Mesenchymal stem cell (in vitro differentiated cells and primary cell): ENCODE measurements at regions not wholly inside any gene's neighbourhood (a gene's known extent, or its start where the extent isn't known, plus 50 kb on each side); places are given as distances from the start of the nearest gene placed in this dataset.

ENCODE experiments used
- DNase-seq: peaks from one replicate; pipeline ENCODE4 v3.0.0-alpha.2; 2013
- H2AFZ ChIP-seq: one replicate; pipeline ENCODE4 v1.6.1; 2013; ENCODE audit warnings: low read depth, mild to moderate bottlenecking, control low read depth, inconsistent platforms, low read length, moderate library complexity
- H2AK5ac ChIP-seq: 2 replicates; pipeline ENCODE4 v1.6.1; 2013; ENCODE audit warnings: low read length, moderate library complexity, mild to moderate bottlenecking, inconsistent platforms; ENCODE audit not compliant: severe bottlenecking
- H2BK120ac ChIP-seq: one replicate; pipeline ENCODE4 v1.6.1; 2013; ENCODE audit warnings: low read depth, mild to moderate bottlenecking, inconsistent platforms, low read length, moderate library complexity
- H2BK12ac ChIP-seq, 2 experiments: one replicate each; pipeline ENCODE4 v1.6.1; 2013; ENCODE audit warnings: inconsistent platforms in 2 of 2, low read length in 2 of 2, mild to moderate bottlenecking in 2 of 2, moderate library complexity in 2 of 2, control low read depth in 1 of 2
- H2BK15ac ChIP-seq: one replicate; pipeline ENCODE4 v1.6.1; 2013; ENCODE audit warnings: mild to moderate bottlenecking, low read depth, inconsistent platforms; ENCODE audit not compliant: poor library complexity, severe bottlenecking
- H2BK5ac ChIP-seq: 2 replicates; pipeline ENCODE4 v1.6.1; 2013; ENCODE audit warnings: low read depth, mild to moderate bottlenecking, low read length, control low read depth, inconsistent platforms; ENCODE audit not compliant: poor library complexity, severe bottlenecking
- H3K14ac ChIP-seq, 2 experiments: one replicate each; pipeline ENCODE4 v1.6.1; 2013; ENCODE audit warnings: inconsistent platforms in 2 of 2, low read length in 2 of 2, control low read depth in 1 of 2, mild to moderate bottlenecking in 1 of 2, moderate library complexity in 1 of 2
- H3K18ac ChIP-seq, 2 experiments: one replicate each; pipeline ENCODE4 v1.6.1; 2013; ENCODE audit warnings: inconsistent platforms in 2 of 2, low read length in 2 of 2, control low read depth in 1 of 2, low read depth in 1 of 2, mild to moderate bottlenecking in 1 of 2
- H3K23ac ChIP-seq, 2 experiments: one replicate each; pipeline ENCODE4 v1.6.1; 2013; ENCODE audit warnings: inconsistent platforms in 2 of 2, low read length in 2 of 2, mild to moderate bottlenecking in 2 of 2, moderate library complexity in 2 of 2, control low read depth in 1 of 2
- H3K27ac ChIP-seq: 2 replicates; pipeline ENCODE4 v1.5.1; 2013; ENCODE audit warnings: mild to moderate bottlenecking, moderate library complexity, low read length, control low read depth, inconsistent platforms; ENCODE audit not compliant: poor library complexity, severe bottlenecking
- H3K27me3 ChIP-seq, 2 experiments: 2 replicates each; pipeline versions ENCODE4 v1.6.1 to v1.7.0; 2013; ENCODE audit warnings: low read length in 2 of 2, mild to moderate bottlenecking in 2 of 2, moderate library complexity in 2 of 2, control low read depth in 1 of 2, inconsistent platforms in 1 of 2; ENCODE audit not compliant: control insufficient read depth in 1 of 2, insufficient read depth in 1 of 2
- H3K36me3 ChIP-seq, 2 experiments: 2 replicates each; pipeline versions ENCODE4 v1.6.1 to v1.7.0; 2013; ENCODE audit warnings: low read length in 2 of 2, control low read depth in 1 of 2, inconsistent platforms in 1 of 2, low read depth in 1 of 2, mild to moderate bottlenecking in 1 of 2; ENCODE audit not compliant: insufficient read depth in 2 of 2, control insufficient read depth in 1 of 2
- H3K4ac ChIP-seq, 2 experiments: one replicate each; pipeline ENCODE4 v1.6.1; 2013; ENCODE audit warnings: inconsistent platforms in 2 of 2, low read length in 2 of 2, mild to moderate bottlenecking in 2 of 2, moderate library complexity in 2 of 2, control low read depth in 1 of 2, low read depth in 1 of 2
- H3K4me1 ChIP-seq: 2 replicates; pipeline ENCODE4 v1.6.1; 2013; ENCODE audit warnings: low read depth, low read length, control low read depth; ENCODE audit not compliant: control insufficient read depth, insufficient read depth
- H3K4me2 ChIP-seq: 2 replicates; pipeline ENCODE4 v1.6.1; 2013; ENCODE audit warnings: low read length, mild to moderate bottlenecking, inconsistent platforms; ENCODE audit not compliant: poor library complexity, severe bottlenecking
- H3K4me3 ChIP-seq, 2 experiments: 2 replicates each; pipeline versions ENCODE4 v1.5.1 to v1.7.0; 2013; ENCODE audit warnings: low read length in 2 of 2, mild to moderate bottlenecking in 2 of 2, control low read depth in 1 of 2, low read depth in 1 of 2; ENCODE audit not compliant: insufficient read depth in 1 of 2
- H3K79me1 ChIP-seq: replicated peaks from 2 replicates; pipeline ENCODE4 v1.6.1; 2013; ENCODE audit warnings: mild to moderate bottlenecking, control low read depth, low read length, inconsistent platforms; ENCODE audit not compliant: poor library complexity, severe bottlenecking
- H3K9ac ChIP-seq: 2 replicates; pipeline ENCODE4 v1.7.0; 2013; ENCODE audit warnings: mild to moderate bottlenecking, low read length, moderate library complexity
- H3K9me3 ChIP-seq: 2 replicates; pipeline ENCODE4 v1.7.0; 2013; ENCODE audit warnings: mild to moderate bottlenecking, low read length; ENCODE audit not compliant: control insufficient read depth
- H4K8ac ChIP-seq: one replicate; pipeline ENCODE4 v1.6.1; 2013; ENCODE audit warnings: inconsistent platforms, mild to moderate bottlenecking, low read length, moderate library complexity
- H4K91ac ChIP-seq: one replicate; pipeline ENCODE4 v1.6.1; 2013; ENCODE audit warnings: mild to moderate bottlenecking, low read length, inconsistent platforms
- WGBS: methylation state at CpG from one replicate; pipeline ENCODE4 v1.1.7; 2013; ENCODE audit warnings: mixed read lengths; 5-methylcytosine and 5-hydroxymethylcytosine counted together

DNA sequence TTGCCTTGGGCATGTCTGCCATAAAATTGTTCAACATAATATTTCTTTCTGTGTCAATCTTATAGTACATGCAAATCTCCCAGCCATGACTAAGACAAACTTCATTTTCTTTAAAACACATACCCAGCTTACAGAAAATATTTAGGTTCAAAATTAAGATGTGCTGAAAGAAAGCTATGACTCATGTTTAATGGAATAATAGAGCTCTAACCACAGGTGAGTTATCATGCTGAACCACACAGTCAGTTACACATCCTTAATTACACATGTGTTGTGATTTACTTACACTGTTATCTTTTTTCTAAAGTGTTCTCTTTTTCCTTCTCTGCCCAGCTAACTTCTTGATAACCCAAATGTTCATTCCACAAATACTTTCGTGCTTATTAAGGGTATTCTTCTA, 1831.2 kb downstream of the OLFM4 start:
- Histone ChIP-seq H2BK5ac (no peak overlapping the region), H3K4me3 (no peak overlapping the region), H3K79me1 (no peaks in the 10 kb centered on the region), H3K4ac (no peak overlapping the region), H3K4me2 (no peak overlapping the region), H3K14ac (no peak overlapping the region), H4K8ac (no peak overlapping the region), H3K27ac (no peak overlapping the region), H3K23ac (no peak overlapping the region), H3K36me3 (no peaks in the 10 kb centered on the region), H3K27me3 (no peaks in the 10 kb centered on the region), H3K4me1 (no peaks in the 10 kb centered on the region), H2AK5ac (no peak overlapping the region), H2BK15ac (no peak overlapping the region), H3K9ac (no peak overlapping the region), H2BK12ac (no peak overlapping the region), H2BK120ac (no peak overlapping the region), H3K9me3 (peaks cover 13% of the 10 kb centered on the region), H4K91ac (no peak overlapping the region), H2AFZ (no peak overlapping the region), H3K18ac (no peak overlapping the region)
- DNase-seq: no peak
- 100% methylated on average over 1 of the region's 1 CpG for WGBS

- peaks cover 13% of the 10 kb centered on the region for H3K9me3 ChIP-seq
- H3K18ac ChIP-seq: no peak overlapping the region
- H2AFZ ChIP-seq: no peak overlapping the region
- no peak overlapping the region for H3K14ac ChIP-seq
- H3K23ac ChIP-seq: no peak overlapping the region
- no peak overlapping the region for H3K4ac ChIP-seq
- H3K9ac ChIP-seq: no peak overlapping the region
- no peak overlapping the region for H2BK12ac ChIP-seq
- no peak overlapping the region for H4K8ac ChIP-seq
- H2BK120ac ChIP-seq: no peak overlapping the region
- no peak overlapping the region for H2BK5ac ChIP-seq
- H4K91ac ChIP-seq: no peak overlapping the region
- no peaks in the 10 kb centered on the region for H3K36me3 ChIP-seq
- WGBS: 57% methylated on average over 3 of the region's 3 CpGs
- no peaks in the 10 kb centered on the region for H3K4me1 ChIP-seq
- DNase-seq: no peak
- H3K4me2 ChIP-seq: no peak overlapping the region
- H2BK15ac ChIP-seq: no peak overlapping the region
- no peaks in the 10 kb centered on the region for H3K27me3 ChIP-seq
- H2AK5ac ChIP-seq: no peak overlapping the region
- H3K27ac ChIP-seq: no peak overlapping the region
- H3K79me1 ChIP-seq: no peaks in the 10 kb centered on the region
- H3K4me3 ChIP-seq: no peak overlapping the region
Measured at GRCh38 chr13:54875111-54875510, 1846.5 kb downstream of the OLFM4 start.

DNA sequence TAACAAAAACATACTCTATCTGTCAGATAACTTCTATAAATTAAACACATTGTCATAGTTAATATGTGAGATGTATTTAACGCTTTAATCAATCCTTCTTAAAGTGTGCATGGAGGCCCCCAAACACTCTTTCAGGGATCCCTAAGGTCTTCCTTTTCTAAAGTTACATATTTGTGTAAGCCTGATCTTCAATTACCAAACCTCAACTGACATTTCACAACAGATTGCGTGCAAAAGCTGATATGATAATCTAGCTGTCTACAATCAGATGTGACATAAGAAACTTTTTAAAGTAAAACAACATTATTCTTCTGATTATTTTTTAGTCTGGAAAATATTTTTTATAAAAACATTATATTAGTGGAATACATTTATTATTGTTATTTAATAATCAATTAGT, 1850.4 kb downstream of the OLFM4 start:
- H3K14ac ChIP-seq: no peak overlapping the region
- no peak overlapping the region for H2BK15ac ChIP-seq
- H2AFZ ChIP-seq: no peak overlapping the region
- no peaks in the 10 kb centered on the region for H3K27me3 ChIP-seq
- H3K4me3 ChIP-seq: no peak overlapping the region
- H3K4ac ChIP-seq: no peak overlapping the region
- H2BK5ac ChIP-seq: no peak overlapping the region
- H3K9ac ChIP-seq: no peak overlapping the region
- H3K23ac ChIP-seq: no peak overlapping the region
- H2BK12ac ChIP-seq: no peak overlapping the region
- H3K27ac ChIP-seq: no peak overlapping the region
- no peak overlapping the region for H2AK5ac ChIP-seq
- no peak overlapping the region for H2BK120ac ChIP-seq
- H3K9me3 ChIP-seq: peaks cover 10% of the 10 kb centered on the region
- no peak for DNase-seq
- no peaks in the 10 kb centered on the region for H3K4me1 ChIP-seq
- no peak overlapping the region for H4K91ac ChIP-seq
- no peak overlapping the region for H3K4me2 ChIP-seq
- H3K18ac ChIP-seq: no peak overlapping the region
- no peaks in the 10 kb centered on the region for H3K36me3 ChIP-seq
- no peak overlapping the region for H4K8ac ChIP-seq
- WGBS: no CpG with 5 or more reads among the region's 2 CpGs
- H3K79me1 ChIP-seq: no peaks in the 10 kb centered on the region

GRCh38 chr13:54884682-54885081, 1856.1 kb downstream of the OLFM4 start:
- Histone ChIP-seq H3K36me3 (no peaks in the 10 kb centered on the region), H2AK5ac (no peak overlapping the region), H2BK120ac (no peak overlapping the region), H3K27me3 (no peaks in the 10 kb centered on the region), H2AFZ (no peak overlapping the region), H3K4me3 (no peak overlapping the region), H3K4ac (no peak overlapping the region), H2BK5ac (no peak overlapping the region), H3K18ac (no peak overlapping the region), H4K8ac (no peak overlapping the region), H3K27ac (no peak overlapping the region), H2BK12ac (no peak overlapping the region), H3K14ac (no peak overlapping the region), H3K79me1 (no peaks in the 10 kb centered on the region), H3K9ac (no peak overlapping the region), H3K9me3 (peaks cover 4% of the 10 kb centered on the region), H3K4me1 (no peaks in the 10 kb centered on the region), H3K23ac (no peak overlapping the region), H3K4me2 (no peak overlapping the region), H2BK15ac (no peak overlapping the region), H4K91ac (no peak overlapping the region)
- 89% methylated on average over 3 of the region's 3 CpGs for WGBS
- DNase-seq: no peak
